ENCODE measurements at regions not wholly inside any gene's neighbourhood (a gene's known extent, or its start where the extent isn't known, plus 50 kb on each side); places are given as distances from the start of the nearest gene placed in this dataset.
"Not testable (repeated sequence)": the region's sequence is repeated elsewhere in the genome, so short reads cannot be mapped to it uniquely, and the experiment has no call there.

DNA sequence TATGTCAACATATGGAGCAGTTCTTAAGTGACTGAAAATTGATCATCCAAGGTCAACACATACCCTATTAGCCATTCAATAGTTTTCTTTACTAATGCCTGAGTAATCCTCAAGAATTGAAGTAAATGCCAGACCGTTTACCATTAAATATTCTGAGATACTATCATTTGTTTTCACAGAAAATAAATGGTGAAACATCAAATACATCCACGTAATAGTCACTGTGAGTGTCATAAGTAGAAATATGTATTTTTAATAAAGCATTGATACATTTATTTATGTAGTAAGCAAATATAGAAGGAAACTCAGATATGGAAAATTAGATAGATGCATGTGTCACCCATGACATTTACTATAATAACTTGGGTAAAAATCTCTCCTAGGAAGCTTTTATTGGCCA lies 927.8 kb upstream of the NRXN1 start:
- Histone ChIP-seq H3K36me3 (ENCODE audit: control insufficient read depth, insufficient read depth, low read length, severe bottlenecking) (no peaks in the 10 kb centered on the region), H3K27me3 (replicated peaks; ENCODE audit: control insufficient read depth, insufficient read depth, low read length) (no peaks in the 10 kb centered on the region), H3K9me3 (ENCODE audit: control insufficient read depth, low read length) (peaks cover 6% of the 10 kb centered on the region), H3K9ac (ENCODE audit: low read length) (no peak overlapping the region), H3K4me1 (ENCODE audit: control insufficient read depth, insufficient read depth, low read length) (no peaks in the 10 kb centered on the region), H3K4me3 (ENCODE audit: low read length) (no peak overlapping the region)
- no peak for DNase-seq (ENCODE audit: low read depth)

DNA sequence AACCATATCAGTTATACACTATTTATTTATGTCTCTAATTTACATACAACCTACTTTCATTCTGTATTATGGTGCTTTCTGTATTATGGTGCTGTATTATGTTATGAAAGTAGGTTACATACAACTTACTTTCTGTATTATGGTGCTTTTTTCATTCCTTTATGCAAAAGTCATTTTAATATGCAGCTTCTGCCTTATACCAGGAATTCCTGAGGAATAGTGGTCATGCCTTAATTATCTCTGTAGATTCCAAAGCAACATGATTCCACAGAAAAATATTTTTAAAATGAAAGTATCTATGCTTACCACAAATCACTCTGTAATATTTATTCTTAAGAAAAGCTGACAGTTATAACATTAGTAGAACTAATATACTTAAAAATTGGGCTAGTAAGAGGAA lies 922.0 kb upstream of the NRXN1 start:
- Histone ChIP-seq H3K9me3 (ENCODE audit: control insufficient read depth, low read length) (peaks cover 13% of the 10 kb centered on the region), H3K4me1 (ENCODE audit: control insufficient read depth, insufficient read depth, low read length) (no peaks in the 10 kb centered on the region), H3K27me3 (replicated peaks; ENCODE audit: control insufficient read depth, insufficient read depth, low read length) (no peaks in the 10 kb centered on the region), H3K36me3 (ENCODE audit: control insufficient read depth, insufficient read depth, low read length, severe bottlenecking) (no peaks in the 10 kb centered on the region), H3K4me3 (ENCODE audit: low read length) (no peak overlapping the region), H3K9ac (ENCODE audit: low read length) (no peak overlapping the region)
- peak; percentile 59 for DNase-seq (ENCODE audit: low read depth)

DNA sequence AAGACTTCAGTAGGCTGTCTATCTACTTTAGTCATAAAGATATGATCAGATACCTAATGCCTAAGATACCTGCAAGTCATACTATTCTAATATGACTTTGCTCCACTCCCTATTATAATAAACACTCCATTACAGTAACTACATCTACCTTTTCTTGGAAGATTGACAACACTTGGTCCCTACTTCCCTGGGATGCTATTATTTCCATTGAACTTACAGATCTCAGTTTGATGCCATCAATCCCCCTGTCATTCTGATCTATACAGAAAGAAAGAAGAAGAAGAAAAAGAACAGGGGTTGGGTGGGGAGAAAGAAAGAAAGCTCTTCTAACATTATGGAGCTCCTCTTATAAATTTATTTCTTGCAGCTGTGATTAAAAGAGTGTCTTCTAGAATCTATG lies 889.1 kb upstream of the NRXN1 start:
- Histone ChIP-seq H3K4me1 (ENCODE audit: control insufficient read depth, insufficient read depth, low read length) (peaks cover 24% of the 10 kb centered on the region), H3K9me3 (ENCODE audit: control insufficient read depth, low read length) (peaks cover 19% of the 10 kb centered on the region), H3K27me3 (replicated peaks; ENCODE audit: control insufficient read depth, insufficient read depth, low read length) (no peaks in the 10 kb centered on the region), H3K36me3 (ENCODE audit: control insufficient read depth, insufficient read depth, low read length, severe bottlenecking) (no peaks in the 10 kb centered on the region), H3K4me3 (ENCODE audit: low read length) (no peak overlapping the region), H3K9ac (ENCODE audit: low read length) (no peak overlapping the region)
- DNase-seq (ENCODE audit: low read depth): no peak

DNA sequence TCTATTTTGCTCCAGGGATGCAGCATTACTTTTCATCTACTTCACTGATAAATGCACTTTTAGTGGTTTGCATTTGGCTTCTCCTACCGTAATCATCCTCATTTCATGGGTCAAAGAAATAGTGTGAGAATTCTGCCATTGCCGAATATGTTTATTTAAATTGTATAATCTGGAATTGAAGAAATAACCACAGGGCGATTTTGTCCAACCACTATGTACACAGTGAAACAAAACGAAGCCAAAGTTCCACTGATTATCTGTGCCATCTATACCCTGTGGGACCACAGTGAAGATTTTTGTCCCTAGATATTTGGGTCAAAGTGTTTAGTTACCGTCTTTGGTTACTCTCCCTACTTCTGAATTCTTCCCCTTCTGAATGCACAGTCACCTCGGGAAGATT lies 888.6 kb upstream of the NRXN1 start:
- DNase-seq (ENCODE audit: low read depth): peak; percentile 14
- Histone ChIP-seq H3K27me3 (replicated peaks; ENCODE audit: control insufficient read depth, insufficient read depth, low read length) (no peaks in the 10 kb centered on the region), H3K9ac (ENCODE audit: low read length) (no peak overlapping the region), H3K4me1 (ENCODE audit: control insufficient read depth, insufficient read depth, low read length) (peaks cover 24% of the 10 kb centered on the region), H3K9me3 (ENCODE audit: control insufficient read depth, low read length) (peaks cover 19% of the 10 kb centered on the region), H3K4me3 (ENCODE audit: low read length) (no peak overlapping the region), H3K36me3 (ENCODE audit: control insufficient read depth, insufficient read depth, low read length, severe bottlenecking) (no peaks in the 10 kb centered on the region)

DNA sequence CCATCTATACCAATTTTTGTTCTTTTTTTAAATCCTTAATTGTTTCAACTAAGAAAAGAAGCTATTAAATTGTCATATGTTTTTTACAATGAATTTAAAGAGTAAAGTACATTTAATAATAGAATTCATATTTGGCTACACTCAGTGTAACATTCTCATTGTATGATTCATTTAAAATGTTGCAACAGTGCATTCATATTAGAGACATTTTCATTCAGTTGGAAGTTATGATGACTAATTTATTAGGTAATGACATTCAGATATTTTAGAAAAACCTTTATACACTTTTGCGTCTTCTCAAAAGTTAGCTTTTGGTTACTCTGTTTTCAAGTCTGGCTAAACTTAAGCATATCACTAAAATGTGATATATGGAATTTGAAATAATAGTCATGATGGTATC lies 887.5 kb upstream of the NRXN1 start:
- Histone ChIP-seq H3K9ac (ENCODE audit: low read length) (no peak overlapping the region), H3K4me1 (ENCODE audit: control insufficient read depth, insufficient read depth, low read length) (peaks cover 24% of the 10 kb centered on the region), H3K9me3 (ENCODE audit: control insufficient read depth, low read length) (peaks cover 11% of the 10 kb centered on the region), H3K4me3 (ENCODE audit: low read length) (peak overlapping the region; percentile 19), H3K36me3 (ENCODE audit: control insufficient read depth, insufficient read depth, low read length, severe bottlenecking) (no peaks in the 10 kb centered on the region), H3K27me3 (replicated peaks; ENCODE audit: control insufficient read depth, insufficient read depth, low read length) (no peaks in the 10 kb centered on the region)
- peak; percentile 74 for DNase-seq (ENCODE audit: low read depth)

DNA sequence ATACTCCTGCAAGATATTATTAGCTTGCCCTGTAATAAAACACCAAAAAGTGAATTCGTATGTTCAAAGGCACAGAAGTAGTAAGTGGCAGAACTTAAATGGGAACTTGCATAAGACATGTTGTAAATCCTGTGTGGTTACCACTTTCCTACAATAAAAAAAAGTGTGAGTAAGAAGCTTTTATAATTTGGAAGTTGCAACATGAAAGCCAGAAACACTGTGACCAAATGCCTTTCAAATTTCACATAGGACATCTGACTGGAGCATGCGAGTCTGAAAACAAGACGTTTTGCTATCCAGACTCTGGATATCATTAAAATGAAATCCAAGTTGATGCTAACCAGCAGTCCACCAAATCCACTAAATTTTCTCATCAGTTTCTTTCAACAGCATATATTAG lies 886.2 kb upstream of the NRXN1 start:
- DNase-seq (ENCODE audit: low read depth): peak; percentile 54
- Histone ChIP-seq H3K9ac (ENCODE audit: low read length) (no peak overlapping the region), H3K4me3 (ENCODE audit: low read length) (no peak overlapping the region), H3K27me3 (replicated peaks; ENCODE audit: control insufficient read depth, insufficient read depth, low read length) (no peaks in the 10 kb centered on the region), H3K4me1 (ENCODE audit: control insufficient read depth, insufficient read depth, low read length) (peaks cover 24% of the 10 kb centered on the region), H3K9me3 (ENCODE audit: control insufficient read depth, low read length) (peaks cover 6% of the 10 kb centered on the region), H3K36me3 (ENCODE audit: control insufficient read depth, insufficient read depth, low read length, severe bottlenecking) (no peaks in the 10 kb centered on the region)

DNA sequence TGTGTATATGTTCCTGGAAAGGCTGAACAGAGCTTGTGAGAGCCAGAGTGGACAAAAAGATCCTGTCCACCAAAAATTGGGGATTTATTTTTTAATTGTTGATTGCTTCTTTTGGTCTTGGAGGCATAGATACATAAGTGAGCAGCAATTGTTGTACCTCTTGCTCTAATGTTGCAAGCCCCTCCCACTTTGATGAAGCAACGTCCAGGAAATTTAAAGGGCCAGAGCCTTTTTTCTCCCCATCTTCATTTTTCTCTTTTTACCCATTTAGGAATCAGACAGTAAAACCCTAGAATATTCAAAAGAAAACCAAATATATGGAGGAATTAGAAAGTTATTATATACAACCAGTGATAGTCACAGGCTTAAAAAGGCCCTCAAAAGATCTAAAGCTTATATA lies 871.8 kb upstream of the NRXN1 start:
- Histone ChIP-seq H3K4me3 (ENCODE audit: low read length) (no peak overlapping the region), H3K4me1 (ENCODE audit: control insufficient read depth, insufficient read depth, low read length) (peaks cover 5% of the 10 kb centered on the region), H3K27me3 (replicated peaks; ENCODE audit: control insufficient read depth, insufficient read depth, low read length) (no peaks in the 10 kb centered on the region), H3K36me3 (ENCODE audit: control insufficient read depth, insufficient read depth, low read length, severe bottlenecking) (no peaks in the 10 kb centered on the region), H3K9me3 (ENCODE audit: control insufficient read depth, low read length) (no peaks in the 10 kb centered on the region), H3K9ac (ENCODE audit: low read length) (no peak overlapping the region)
- DNase-seq (ENCODE audit: low read depth): no peak

DNA sequence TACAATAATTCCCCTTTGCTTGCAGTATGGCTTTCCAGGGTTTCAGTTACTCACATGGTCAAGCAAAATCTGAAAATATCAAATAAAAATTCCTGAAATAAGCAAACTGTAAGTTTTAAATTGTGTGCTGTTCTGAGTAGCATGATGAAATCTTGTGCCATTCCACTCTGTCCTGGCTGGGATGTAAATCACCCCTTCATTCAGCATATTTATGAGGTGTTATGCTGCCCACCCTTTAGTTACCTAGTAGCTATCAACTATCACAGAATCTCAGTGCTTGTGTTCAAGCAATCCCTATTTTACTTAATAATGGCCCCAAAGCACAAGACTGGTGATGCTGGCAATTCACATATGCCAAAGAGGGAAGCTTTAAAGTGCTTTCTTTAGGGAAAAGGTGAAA lies 867.7 kb upstream of the NRXN1 start:
- peaks cover 5% of the 10 kb centered on the region for H3K4me1 ChIP-seq (ENCODE audit: control insufficient read depth, insufficient read depth, low read length)
- H3K36me3 ChIP-seq (ENCODE audit: control insufficient read depth, insufficient read depth, low read length, severe bottlenecking): no peaks in the 10 kb centered on the region
- no peaks in the 10 kb centered on the region for H3K27me3 ChIP-seq (replicated peaks; ENCODE audit: control insufficient read depth, insufficient read depth, low read length)
- no peak for DNase-seq (ENCODE audit: low read depth)
- H3K9me3 ChIP-seq (ENCODE audit: control insufficient read depth, low read length): no peaks in the 10 kb centered on the region
- no peak overlapping the region for H3K9ac ChIP-seq (ENCODE audit: low read length)
- no peak overlapping the region for H3K4me3 ChIP-seq (ENCODE audit: low read length)

DNA sequence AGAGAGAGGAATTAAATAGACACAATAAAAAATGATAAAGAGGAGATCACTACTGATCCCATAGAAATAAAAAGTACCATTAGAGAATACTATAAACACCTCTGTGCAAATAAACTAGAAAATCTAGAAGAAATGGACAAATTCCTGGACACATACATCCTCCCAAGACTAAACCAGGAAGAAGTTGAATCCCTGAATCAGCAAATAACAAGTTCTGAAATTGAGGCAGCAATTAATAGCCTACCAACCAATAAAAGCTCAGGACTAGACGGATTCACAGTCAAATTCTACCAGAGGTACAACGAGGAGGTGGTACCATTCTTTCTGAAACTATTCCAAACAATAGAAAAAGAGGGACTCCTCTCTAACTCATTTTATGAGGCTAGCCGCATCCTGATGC lies 862.7 kb upstream of the NRXN1 start:
- H3K9me3 ChIP-seq (ENCODE audit: control insufficient read depth, low read length); H3K4me3 ChIP-seq (ENCODE audit: low read length); DNase-seq (ENCODE audit: low read depth); H3K9ac ChIP-seq (ENCODE audit: low read length); H3K4me1 ChIP-seq (ENCODE audit: control insufficient read depth, insufficient read depth, low read length); H3K36me3 ChIP-seq (ENCODE audit: control insufficient read depth, insufficient read depth, low read length, severe bottlenecking); H3K27me3 ChIP-seq (replicated peaks; ENCODE audit: control insufficient read depth, insufficient read depth, low read length): not testable (repeated sequence)

DNA sequence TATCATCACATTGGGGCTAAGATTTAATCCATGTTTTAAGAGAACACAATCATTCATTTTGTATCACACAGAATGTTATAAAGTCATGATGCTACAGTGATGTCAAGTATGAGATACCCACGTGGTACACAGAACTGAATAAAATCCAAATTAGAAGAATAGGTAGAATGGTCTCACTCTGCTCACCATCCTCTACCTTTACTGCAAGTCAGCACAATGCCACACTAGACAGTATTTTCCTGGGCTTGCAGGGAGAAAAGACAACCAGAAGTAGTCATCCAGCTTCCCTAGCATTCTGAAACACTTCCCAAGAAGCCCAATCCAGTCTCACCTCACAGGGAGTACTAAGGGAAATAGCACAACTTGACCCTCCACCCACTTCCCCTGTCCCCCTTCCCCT lies 856.2 kb upstream of the NRXN1 start:
- Histone ChIP-seq H3K4me1 (ENCODE audit: control insufficient read depth, insufficient read depth, low read length) (no peaks in the 10 kb centered on the region), H3K9ac (ENCODE audit: low read length) (no peak overlapping the region), H3K4me3 (ENCODE audit: low read length) (no peak overlapping the region), H3K27me3 (replicated peaks; ENCODE audit: control insufficient read depth, insufficient read depth, low read length) (no peaks in the 10 kb centered on the region), H3K36me3 (ENCODE audit: control insufficient read depth, insufficient read depth, low read length, severe bottlenecking) (no peaks in the 10 kb centered on the region), H3K9me3 (ENCODE audit: control insufficient read depth, low read length) (peaks cover 27% of the 10 kb centered on the region)
- DNase-seq (ENCODE audit: low read depth): no peak

DNA sequence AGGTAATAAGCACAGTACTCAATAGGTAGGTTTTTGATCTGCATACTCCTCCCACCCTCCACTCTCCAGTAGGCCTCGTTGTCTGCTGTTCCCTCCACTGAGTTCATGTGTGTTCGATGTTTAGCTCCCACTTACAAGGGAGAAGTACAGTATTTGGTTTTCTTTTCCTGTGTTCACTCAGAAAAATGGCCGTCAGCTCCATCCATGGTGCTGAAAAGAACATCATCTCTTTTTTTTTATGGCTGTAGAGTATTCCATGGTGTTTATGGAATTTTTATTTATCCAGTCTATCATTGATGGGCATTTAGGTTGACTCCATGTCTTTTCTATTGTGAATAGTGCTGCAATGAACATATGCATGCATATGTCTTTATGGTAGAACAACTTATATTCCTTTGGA lies 849.7 kb upstream of the NRXN1 start:
- Histone ChIP-seq H3K4me3 (ENCODE audit: low read length) (no peak overlapping the region), H3K9me3 (ENCODE audit: control insufficient read depth, low read length) (peaks cover 49% of the 10 kb centered on the region), H3K9ac (ENCODE audit: low read length) (no peak overlapping the region), H3K36me3 (ENCODE audit: control insufficient read depth, insufficient read depth, low read length, severe bottlenecking) (no peaks in the 10 kb centered on the region), H3K4me1 (ENCODE audit: control insufficient read depth, insufficient read depth, low read length) (no peaks in the 10 kb centered on the region), H3K27me3 (replicated peaks; ENCODE audit: control insufficient read depth, insufficient read depth, low read length) (no peaks in the 10 kb centered on the region)
- no peak for DNase-seq (ENCODE audit: low read depth)

DNA sequence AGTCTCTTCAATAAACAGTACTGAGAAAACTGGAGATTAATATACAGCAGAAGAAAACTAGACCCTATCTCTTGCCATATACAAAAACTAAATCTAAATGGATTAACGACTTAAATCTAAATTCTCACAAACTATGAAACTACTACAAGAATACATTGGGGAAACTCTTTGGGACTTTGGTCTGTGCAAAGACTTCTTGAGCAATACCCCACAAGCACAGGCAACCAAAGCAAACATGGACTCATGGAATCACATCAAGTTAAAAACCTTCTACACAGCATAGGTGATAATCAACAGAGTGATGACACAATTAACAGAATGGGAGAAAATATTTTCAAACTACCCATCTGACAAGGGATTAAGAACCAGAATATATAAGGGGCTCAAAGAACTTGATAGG lies 848.2 kb upstream of the NRXN1 start:
- Histone ChIP-seq H3K9me3 (ENCODE audit: control insufficient read depth, low read length) (peaks cover 47% of the 10 kb centered on the region), H3K4me3 (ENCODE audit: low read length) (no peak overlapping the region), H3K9ac (ENCODE audit: low read length) (no peak overlapping the region), H3K36me3 (ENCODE audit: control insufficient read depth, insufficient read depth, low read length, severe bottlenecking) (no peaks in the 10 kb centered on the region), H3K27me3 (replicated peaks; ENCODE audit: control insufficient read depth, insufficient read depth, low read length) (no peaks in the 10 kb centered on the region), H3K4me1 (ENCODE audit: control insufficient read depth, insufficient read depth, low read length) (no peaks in the 10 kb centered on the region)
- no peak for DNase-seq (ENCODE audit: low read depth)
